ENCODE measurements at regions not wholly inside any gene's neighbourhood (a gene's known extent, or its start where the extent isn't known, plus 50 kb on each side); places are given as distances from the start of the nearest gene placed in this dataset.

DNA sequence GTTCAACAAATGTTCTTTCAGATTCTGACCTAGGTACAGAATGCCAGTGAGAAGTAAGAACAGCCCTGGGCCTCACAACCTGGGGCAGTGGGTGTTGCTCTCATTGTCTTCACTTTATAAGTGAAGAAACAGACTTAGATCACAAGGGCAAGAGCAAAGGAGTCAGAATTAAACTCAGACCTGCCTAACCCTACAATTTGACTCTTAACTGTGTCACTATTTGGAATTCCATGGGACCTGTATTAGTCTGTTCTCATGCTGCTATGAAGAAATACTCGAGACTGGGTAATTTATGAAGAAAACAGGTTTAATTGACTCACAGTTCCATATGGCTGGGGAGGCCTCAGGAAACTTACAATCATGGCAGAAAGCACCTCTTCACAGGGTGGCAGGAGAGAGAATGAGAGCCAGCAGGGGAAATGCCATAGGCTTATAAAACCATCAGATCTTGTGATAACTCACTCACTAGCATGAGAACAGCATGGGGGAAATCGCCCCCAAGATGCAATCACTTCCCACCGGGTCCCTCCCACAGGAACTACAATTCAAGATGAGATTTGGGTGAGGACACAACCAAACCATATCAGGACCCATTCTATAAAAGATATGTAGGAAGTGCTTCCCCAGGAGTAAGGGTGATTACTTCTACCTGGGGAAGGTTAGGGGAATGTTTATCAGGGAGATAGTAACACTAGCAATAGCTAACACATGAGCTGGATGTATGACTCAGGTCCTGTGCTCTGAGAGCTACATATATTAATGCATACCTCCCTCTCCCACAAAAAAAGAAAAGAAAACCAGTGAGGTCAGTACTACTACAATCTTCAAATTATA is 270.1 kb downstream of the SOX9 start:
- DNase-seq: no peak

GRCh38 chr17:72392056-72393010 is 271.5 kb downstream of the SOX9 start:
- DNase-seq: peak; percentile 46

- no peak for DNase-seq
These were observed 272.7 kb downstream of the SOX9 start for GRCh38 chr17:72393553-72393952.

GRCh38 chr17:72394531-72394930 is 273.7 kb downstream of the SOX9 start:
- DNase-seq: no peak

DNA sequence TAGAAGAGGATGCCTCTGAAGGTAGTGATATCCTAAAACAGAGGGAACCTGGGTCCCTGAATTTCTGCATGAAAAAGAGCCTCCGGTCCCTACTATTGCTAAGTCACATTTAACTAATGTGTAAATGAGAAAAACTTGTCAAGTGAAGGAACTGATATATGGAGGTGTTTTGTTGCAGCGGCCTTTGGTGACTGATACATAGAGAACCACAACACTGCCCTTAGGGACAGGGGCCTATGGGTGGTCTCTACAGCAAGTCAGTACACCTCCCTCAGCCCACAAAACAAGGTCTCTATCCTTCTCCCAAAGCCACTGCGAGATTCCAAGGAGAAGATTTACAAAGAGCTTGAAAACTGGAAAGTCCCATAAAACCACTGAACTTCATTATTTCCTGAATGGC is 275.3 kb downstream of the SOX9 start:
- no peak for DNase-seq

DNA sequence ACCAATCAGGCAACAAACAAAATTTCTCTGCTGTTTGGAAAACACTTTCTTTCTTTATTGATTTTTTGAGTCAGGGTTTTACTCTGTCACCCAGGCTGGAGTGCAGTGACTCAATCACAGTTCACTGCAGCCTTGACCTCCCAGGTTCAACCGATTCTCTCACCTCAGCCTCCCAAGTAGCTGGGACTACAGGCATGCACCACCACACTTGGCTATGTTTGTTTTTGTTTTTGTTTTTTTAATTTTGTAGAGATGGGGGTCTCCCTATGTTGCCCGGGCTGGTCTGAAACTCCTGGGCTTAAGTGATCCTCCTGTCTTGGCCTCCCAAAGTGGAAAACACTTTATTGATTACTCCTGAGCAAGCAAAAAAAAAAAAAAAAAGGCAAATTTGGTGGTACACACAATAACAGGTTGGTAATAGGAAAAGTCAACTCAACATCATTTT is 276.4 kb downstream of the SOX9 start:
- DNase-seq: no peak

GRCh38 chr17:72397687-72398086 is 276.9 kb downstream of the SOX9 start:
- no peak for DNase-seq

DNA sequence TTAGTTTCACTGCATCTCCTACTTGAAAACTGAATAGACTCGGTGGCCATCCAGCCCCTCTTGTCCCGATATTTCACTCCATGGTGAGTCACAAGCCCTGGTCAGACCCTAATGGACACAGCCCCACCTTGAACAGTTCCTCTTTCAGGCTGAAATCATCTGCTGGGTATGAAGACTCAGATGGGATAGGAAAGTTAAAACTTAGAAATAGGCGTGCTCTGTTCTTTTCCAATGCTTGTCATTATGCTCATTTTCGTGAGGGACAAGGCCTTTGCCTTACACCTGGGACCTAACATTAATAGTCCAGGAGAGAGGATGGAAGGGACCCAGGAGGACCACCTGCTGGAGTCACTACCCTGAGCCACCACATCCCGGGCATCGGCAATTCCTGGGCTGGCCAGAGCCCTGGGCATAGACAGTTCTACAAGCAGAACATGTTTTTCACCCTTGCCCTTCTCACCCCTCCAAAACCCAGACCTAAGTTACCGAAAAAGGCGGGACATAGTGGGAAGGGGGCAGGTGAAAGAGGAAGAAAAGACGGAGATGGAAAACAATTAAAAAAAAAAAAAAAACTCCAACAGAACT is 278.3 kb downstream of the SOX9 start:
- DNase-seq: no peak

GRCh38 chr17:72399608-72400487 is 279.0 kb downstream of the SOX9 start:
- no peak for DNase-seq

GRCh38 chr17:72400488-72400827 is 279.6 kb downstream of the SOX9 start:
- DNase-seq: no peak

- no peak for DNase-seq
These were observed 280.0 kb downstream of the SOX9 start for GRCh38 chr17:72400863-72401262.

DNA sequence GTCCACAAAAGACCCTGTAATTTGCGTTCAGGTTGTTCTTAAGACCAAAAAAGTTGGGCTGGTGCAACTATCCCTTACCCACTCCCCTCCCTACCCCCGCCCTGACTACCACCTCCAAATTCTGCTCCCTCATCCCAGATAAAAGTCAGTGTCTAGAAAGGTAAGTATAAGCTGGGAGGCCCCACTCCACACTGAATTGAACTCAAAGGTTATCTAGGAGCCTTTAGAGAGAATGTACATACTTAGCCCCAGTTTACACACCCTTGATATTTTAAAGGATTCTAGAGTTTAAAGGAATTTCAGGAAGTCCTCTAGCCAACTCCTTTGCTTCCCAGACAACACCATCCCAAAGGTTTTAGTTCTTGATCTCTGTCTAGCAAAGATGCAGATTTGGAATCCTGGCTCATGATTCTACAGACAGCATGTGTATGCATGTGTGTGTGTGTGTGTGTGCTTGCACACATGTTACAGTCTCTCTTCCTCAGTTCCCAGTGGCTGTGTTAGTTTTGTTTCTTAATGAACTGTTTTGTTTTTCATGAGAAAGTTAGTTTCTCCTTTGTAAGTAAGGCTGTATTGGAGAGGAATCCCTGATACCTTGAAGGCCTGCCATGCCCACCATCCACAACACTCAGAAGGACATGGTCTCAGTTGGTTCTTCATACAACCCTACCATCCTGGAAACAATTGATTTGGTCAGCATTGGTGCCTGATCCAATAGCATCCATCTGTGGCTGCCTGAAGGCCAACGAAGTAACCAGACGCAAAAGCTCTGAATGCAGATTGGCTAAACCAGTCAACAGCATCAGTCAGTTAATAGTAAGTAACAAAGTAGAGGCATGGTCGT is 281.3 kb downstream of the SOX9 start:
- DNase-seq: no peak

GRCh38 chr17:72402727-72403210 is 281.9 kb downstream of the SOX9 start:
- no peak for DNase-seq

DNA sequence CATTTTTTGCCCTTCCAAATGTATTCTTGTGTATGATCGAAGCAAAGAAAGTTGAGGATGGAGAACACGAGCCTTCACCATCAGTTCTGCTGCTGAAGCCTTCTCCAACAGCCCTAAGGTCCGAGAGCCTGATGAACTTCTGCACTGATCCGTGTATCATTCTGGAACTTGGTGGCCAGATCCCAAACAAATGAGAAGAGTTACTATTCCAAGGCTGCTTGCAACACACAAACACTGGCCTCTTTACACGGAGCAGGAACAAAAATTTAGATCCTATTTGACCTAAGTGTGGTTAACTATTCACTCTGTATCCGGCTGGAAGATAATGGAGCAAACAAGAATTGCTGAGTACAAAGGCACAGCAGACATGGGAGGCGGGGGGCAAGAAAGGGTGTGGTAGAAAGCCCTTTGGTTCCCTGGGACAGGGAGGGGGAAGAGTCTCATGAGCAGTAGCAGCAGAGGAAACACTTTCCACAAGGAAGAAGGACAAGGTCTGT is 282.9 kb downstream of the SOX9 start:
- DNase-seq: no peak

GRCh38 chr17:72404872-72405271 is 284.1 kb downstream of the SOX9 start:
- DNase-seq: no peak

- no peak for DNase-seq
These were observed 284.9 kb downstream of the SOX9 start for GRCh38 chr17:72405662-72406230.

- no peak for DNase-seq
These were observed 285.7 kb downstream of the SOX9 start for GRCh38 chr17:72406498-72406897.

GRCh38 chr17:72407336-72407909 is 286.6 kb downstream of the SOX9 start:
- peak; percentile 39 for DNase-seq

DNA sequence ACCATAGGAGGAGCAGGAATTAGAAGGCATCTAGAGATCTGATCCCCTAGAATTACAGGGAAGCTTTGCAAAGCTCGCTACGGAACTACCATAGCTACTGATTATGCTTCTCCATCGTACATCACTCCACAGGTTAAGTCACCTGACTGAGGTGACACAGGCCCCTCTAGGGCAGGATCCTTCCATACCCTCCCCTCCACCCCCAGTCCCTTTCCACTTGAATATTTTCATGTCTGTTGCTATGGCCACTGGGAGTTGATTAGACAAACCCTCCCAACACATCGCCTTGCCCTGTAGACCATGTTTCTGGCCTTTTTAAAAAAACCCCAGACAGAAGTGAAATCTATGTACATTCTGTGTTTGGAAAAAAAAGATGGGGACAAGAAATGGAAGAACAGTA is 287.1 kb downstream of the SOX9 start:
- no peak for DNase-seq

DNA sequence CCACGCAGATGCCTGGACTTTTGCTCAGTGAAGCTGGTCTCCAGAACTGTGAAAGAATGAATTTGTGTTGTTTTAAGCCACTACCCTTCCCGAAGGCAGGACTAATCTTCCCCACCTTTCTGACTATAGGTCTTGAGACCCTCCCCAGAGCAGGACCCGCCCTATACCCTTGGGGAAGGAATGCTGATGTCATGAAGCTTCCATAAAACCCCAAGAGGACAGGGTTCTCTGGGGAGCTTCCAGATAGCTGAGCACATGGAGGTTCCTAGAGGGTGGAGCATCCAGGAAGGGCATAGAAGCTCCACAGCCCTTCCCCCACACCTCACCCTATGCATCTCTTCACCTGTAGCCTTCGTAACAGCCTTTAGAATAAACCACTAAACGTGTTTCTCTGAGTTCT is 287.8 kb downstream of the SOX9 start:
- DNase-seq: no peak

Data from skin of body (tissue), 1 donor.